Prostate gland (tissue), 2 donors: ENCODE measurements at regions not wholly inside any gene's neighbourhood (a gene's known extent, or its start where the extent isn't known, plus 50 kb on each side); places are given as distances from the start of the nearest gene placed in this dataset.

Source experiments
- POLR2A ChIP-seq: fragments of 450-650 bp; IDR thresholded peaks from one replicate; pipeline ENCODE4 v1.6.1; 2016; ENCODE audit warnings: antibody characterized with exemption, mild to moderate bottlenecking
- POLR2AphosphoS5 ChIP-seq: sonication (generic); formaldehyde crosslinking; IDR thresholded peaks from one replicate; pipeline ENCODE4 v1.6.1; 2017; ENCODE audit warnings: antibody characterized with exemption
- TF ChIP-seq, protein P1 (sequence below), 4 experiments: fragments of 200-600 bp in 2 of 4; fragments of 450-650 bp in 2 of 4; sonication (generic) in 2 of 4; IDR thresholded peaks; 1 replicate in 3 of 4; 2 replicates in 1 of 4; pipeline ENCODE4 v1.5.1; 2016 to 2019; ENCODE audit warnings: antibody characterized with exemption in 4 of 4, mild to moderate bottlenecking in 2 of 4, moderate library complexity in 2 of 4

DNA sequence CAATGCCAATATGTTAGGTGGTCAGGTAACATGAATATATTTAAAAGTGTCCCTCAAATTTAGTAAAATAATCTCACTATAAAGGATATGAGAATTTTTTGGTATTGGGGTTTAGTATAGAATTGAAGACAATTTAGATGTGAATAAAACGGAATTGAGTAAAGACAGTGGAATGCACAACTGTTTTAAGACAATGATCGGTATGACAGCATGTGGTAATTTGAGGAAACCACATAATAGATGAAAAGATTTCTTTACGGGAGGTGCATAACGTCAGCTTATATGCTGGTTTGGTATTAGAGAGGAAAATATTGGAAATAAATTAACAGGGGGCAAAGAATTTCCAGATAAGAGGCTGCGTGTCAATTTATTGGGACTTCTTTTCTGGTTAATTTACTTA, 1043.2 kb downstream of the CDH18 start:
- TF ChIP-seq, protein P1, sequence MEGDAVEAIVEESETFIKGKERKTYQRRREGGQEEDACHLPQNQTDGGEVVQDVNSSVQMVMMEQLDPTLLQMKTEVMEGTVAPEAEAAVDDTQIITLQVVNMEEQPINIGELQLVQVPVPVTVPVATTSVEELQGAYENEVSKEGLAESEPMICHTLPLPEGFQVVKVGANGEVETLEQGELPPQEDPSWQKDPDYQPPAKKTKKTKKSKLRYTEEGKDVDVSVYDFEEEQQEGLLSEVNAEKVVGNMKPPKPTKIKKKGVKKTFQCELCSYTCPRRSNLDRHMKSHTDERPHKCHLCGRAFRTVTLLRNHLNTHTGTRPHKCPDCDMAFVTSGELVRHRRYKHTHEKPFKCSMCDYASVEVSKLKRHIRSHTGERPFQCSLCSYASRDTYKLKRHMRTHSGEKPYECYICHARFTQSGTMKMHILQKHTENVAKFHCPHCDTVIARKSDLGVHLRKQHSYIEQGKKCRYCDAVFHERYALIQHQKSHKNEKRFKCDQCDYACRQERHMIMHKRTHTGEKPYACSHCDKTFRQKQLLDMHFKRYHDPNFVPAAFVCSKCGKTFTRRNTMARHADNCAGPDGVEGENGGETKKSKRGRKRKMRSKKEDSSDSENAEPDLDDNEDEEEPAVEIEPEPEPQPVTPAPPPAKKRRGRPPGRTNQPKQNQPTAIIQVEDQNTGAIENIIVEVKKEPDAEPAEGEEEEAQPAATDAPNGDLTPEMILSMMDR (IDR thresholded peaks at IDR 0.05): no peak
- no peak for TF ChIP-seq POLR2A
- TF ChIP-seq POLR2AphosphoS5: no peak
